CD4-positive, alpha-beta T cell treated with Interleukin-12 subunit alpha and Interleukin-12 subunit beta, for 1 hour (primary cell): ENCODE measurements at regions not wholly inside any gene's neighbourhood (a gene's known extent, or its start where the extent isn't known, plus 50 kb on each side); places are given as distances from the start of the nearest gene placed in this dataset.
A peak's percentile ranks its signal among the peaks of the same experiment; 100 is the strongest.
"Not testable (repeated sequence)": the region's sequence is repeated elsewhere in the genome, so short reads cannot be mapped to it uniquely, and the experiment has no call there.

Experiments
- DNase-seq: peaks from one replicate; pipeline ENCODE4 v3.0.0-alpha.2; 2020

GRCh38 chr5:99089822-99090549, 161.2 kb upstream of the CHD1 start:
- DNase-seq: no peak

- no peak for DNase-seq
These were observed 159.5 kb upstream of the CHD1 start for GRCh38 chr5:99088309-99088708.

GRCh38 chr5:99083197-99083596, 154.4 kb upstream of the CHD1 start:
- no peak for DNase-seq

- no peak for DNase-seq
These were observed 152.9 kb upstream of the CHD1 start for GRCh38 chr5:99081711-99082110.

DNA sequence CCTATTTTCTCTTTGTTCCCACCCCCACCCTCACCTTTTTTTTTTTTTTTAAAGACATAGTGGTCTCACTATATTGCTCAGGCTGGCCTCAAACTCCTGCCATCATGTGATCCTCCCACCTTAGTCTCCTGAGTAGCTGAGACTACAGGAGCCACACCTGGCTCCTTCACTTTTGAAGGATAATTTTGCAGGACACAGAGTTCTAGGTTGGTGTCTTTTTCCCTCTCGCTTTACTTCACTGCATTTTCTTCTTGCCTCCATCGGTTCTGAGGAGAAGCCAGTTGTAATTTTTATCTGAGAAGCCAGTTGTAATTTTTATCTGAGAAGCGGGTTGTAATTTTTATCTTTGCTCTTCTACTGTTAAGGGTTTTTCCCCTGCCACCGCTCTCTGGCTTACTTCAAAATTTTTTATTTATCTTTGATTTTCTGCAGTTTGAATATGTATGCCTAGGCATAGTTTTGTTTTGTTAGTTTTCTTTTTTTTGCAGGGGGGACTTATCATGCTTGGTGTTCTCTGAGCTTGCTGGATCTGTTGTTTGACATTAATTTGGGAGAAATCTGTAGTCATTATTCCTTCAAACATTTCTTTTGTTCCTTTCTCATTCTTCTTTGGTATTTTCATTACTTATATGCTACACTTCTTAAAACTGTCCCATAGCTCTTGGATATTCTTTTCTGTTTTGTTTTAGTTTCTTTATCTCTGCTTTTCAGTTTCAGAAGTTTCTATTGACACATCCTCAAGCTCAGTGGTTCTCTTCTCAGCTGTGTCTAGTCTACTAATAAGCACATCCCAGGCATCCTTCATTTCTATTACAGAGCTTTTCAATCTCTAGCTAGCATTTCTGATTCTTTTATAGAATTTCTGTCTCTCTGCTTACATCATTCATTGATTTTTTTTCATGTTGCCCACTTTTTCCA, 148.2 kb upstream of the CHD1 start:
- DNase-seq: no peak

GRCh38 chr5:99072846-99073245, 144.0 kb upstream of the CHD1 start:
- no peak for DNase-seq

DNA sequence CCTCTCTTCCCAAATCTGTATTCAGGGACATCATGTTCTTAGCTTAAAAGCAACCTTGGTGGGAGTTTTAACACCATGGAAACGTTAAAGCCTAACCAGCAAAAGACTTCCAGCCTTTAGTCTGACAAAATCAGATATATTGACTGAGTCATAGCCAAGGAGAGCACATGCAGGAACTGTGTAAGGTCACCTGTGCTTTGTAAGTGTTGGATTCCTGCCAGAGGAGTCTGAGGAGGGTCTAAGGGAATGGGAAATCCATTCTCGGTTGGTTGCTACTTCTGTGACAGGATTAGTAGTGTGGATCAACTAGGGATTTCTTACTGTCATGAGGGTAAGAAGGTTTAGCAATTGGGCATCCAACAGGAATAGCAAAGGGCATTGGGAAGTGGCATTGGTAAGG, 142.0 kb upstream of the CHD1 start:
- DNase-seq: no peak

DNA sequence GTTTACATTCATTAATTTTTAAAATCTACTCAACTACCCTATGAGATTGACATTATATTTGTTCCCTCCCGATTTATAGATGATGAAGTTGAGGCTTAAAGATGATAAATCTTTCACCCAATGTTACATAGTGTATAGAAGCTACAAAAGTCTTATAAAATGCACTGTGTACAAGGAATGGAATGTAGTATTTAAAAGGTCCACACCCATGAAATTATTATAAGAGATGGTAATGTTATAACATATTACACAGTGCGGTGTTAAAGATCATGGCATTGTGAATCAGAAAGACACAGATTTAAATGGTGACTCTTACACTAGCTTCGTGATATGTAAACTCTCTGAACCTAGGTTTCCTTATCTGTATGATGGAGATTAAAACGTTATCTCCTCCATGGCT, 141.6 kb upstream of the CHD1 start:
- DNase-seq: no peak

GRCh38 chr5:99068944-99069650, 140.3 kb upstream of the CHD1 start:
- no peak for DNase-seq

- no peak for DNase-seq
These were observed 134.9 kb upstream of the CHD1 start for GRCh38 chr5:99063737-99064136.

- no peak for DNase-seq
These were observed 132.9 kb upstream of the CHD1 start for GRCh38 chr5:99061711-99062110.

DNA sequence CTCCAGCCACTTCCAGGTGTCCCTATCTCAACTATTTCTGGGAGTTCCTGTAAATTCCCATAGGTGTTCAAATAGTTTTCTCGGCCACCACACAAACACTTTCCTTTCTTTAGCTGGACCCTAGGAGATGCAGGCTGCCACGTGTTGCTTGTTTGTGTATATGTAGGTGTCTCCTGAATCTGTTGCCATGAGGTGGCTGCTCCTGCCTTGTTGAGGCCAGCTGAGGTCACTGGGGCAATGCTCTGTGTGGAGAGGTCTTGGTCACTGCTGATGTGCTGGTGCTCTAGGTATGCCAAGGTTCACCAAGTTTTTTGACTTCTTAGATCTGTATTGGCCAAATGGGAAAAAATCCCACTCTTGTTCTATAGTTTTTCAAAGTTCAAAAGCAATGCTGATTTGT, 132.5 kb upstream of the CHD1 start:
- no peak for DNase-seq

DNA sequence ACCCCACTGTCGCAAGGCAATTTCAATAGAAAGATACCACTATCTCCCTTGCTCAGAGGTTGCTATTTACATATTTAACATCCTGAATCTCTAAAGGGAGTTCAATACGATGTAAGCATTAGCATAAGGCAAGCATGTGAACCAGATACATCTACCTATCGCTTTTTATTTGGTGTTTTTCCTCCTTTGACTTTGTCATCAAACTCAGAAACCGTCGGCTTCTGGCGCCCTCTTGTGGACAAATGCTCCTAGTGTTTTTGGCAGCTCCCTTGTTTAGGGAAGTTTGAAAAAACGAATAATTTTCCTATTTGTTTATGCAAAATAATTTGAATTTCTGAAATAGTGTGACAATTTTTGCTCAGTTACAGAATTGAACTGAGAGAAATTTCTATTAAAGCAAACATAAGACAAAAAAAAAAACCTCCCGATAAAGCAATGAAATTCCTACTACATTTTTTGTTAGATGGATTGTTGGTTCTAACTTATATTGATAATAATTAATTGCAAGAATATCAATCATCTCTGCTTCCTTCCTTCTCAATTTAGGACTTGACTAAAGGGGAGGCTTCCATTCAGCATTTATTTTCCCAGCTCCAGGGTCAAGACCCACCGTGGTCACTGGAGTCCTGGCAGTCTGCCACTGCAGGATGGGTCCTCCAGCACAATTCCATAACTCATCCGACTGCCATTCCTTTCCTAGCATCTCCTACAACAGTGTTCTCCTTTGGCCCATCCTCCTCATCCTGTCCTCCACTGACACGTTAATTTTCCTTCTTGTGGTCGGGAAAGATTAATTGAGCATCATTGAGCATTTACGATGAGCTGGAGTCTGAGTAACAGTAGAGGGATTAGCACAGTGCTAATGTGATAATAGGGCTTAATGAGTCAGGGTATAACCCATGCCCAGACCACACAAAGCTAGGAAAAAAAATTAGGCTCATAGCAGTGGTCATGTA, 131.8 kb upstream of the CHD1 start:
- DNase-seq: peak; percentile 86

- DNase-seq: no peak
These were observed 130.9 kb upstream of the CHD1 start for GRCh38 chr5:99059685-99060084.

GRCh38 chr5:99058466-99058865, 129.7 kb upstream of the CHD1 start:
- no peak for DNase-seq

GRCh38 chr5:99054972-99055371, 126.2 kb upstream of the CHD1 start:
- DNase-seq: no peak

- DNase-seq: no peak
These were observed 117.1 kb upstream of the CHD1 start for GRCh38 chr5:99045871-99046270.

DNA sequence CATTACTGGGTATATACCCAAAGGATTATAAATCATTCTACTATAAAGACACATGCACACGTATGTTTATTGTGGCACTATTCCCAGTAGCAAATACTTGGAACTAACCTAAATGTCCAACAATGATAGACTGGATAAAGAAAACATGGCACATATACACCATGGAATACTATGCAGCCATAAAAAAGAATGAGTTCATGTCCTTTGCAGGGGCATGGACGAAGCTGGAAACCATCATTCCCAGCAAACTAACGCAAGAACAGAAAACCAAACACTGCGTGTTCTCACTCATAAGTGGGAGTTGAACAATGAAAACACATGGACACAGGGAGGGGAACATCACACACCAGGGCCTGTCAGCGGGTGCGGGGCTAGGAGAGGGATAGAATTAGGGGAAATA, 114.5 kb upstream of the CHD1 start:
- not testable (repeated sequence) for DNase-seq

- peak; percentile 74 for DNase-seq
These were observed 108.9 kb upstream of the CHD1 start for GRCh38 chr5:99037668-99038067.

GRCh38 chr5:99035942-99036341, 107.1 kb upstream of the CHD1 start:
- DNase-seq: no peak

- DNase-seq: no peak
These were observed 105.5 kb upstream of the CHD1 start for GRCh38 chr5:99034336-99034735.
